ENCODE measurements at regions not wholly inside any gene's neighbourhood (a gene's known extent, or its start where the extent isn't known, plus 50 kb on each side); places are given as distances from the start of the nearest gene placed in this dataset.

DNA sequence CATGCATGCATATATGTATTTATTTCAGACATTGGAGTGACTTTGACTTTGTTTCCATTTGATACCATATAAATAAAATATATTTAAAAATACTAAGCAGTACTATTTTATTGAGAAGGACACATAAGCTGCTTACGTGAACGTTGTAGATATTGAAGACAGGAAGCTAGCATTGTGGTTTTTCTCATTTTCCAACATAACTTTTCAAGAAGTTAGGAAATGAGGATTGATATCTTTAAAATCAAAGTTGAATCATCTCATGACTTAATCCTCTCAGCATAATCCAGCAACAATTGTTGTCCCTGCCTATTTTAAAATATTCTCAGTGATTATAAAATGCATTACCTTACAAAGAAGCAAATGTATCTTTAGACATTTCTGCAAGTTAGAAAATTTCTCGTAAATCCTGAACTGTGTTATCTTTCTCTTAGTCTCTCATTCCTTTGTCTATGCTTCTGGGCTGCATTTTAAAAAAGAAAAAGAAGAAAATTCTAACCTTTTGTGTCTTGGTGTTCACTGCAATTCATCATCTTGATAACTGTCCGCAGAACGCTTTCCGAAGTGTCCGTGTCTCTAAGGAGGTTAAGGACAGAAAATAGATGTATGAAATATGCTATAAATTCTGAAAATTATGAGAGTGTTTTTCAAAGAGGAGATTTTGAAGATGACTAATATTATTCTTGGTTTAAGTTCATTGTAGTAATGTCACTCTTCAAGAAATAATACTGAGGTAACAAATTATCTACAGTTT, 1089.9 kb upstream of the CDH6 start:
- H3K36me3 ChIP-seq (ENCODE audit: control insufficient read depth, insufficient read depth, low read length) = no peaks in the 10 kb centered on the region
- H3K9me3 ChIP-seq (ENCODE audit: control insufficient read depth, insufficient read depth, low read length) = peaks cover 8% of the 10 kb centered on the region
- ATAC-seq = no peak
- H3K4me3 ChIP-seq (ENCODE audit: low read length) = no peak overlapping the region
- Mint-ChIP-seq H3K36me3 (no peaks in the 10 kb centered on the region), H3K4me1 (no peaks in the 10 kb centered on the region), H3K27ac (no peak overlapping the region), H3K9me3 (peaks cover 14 to 16% of the 10 kb centered on the region in 2 donors), H3K27me3 (ENCODE audit: low read depth in 2 of 2) (no peaks in the 10 kb centered on the region), H3K4me3 (no peak overlapping the region)
- no peak overlapping the region for H3K27ac ChIP-seq (ENCODE audit: low read length)
- no peaks in the 10 kb centered on the region for H3K27me3 ChIP-seq (ENCODE audit: control insufficient read depth, insufficient read depth, low read length)
- no peak for TF ChIP-seq CTCF (IDR thresholded peaks at IDR 0.05)
- intact Hi-C loops (cut with micrococcal nuclease) = no loop called here
- no peaks in the 10 kb centered on the region for H3K4me1 ChIP-seq (ENCODE audit: control insufficient read depth, insufficient read depth, low read length)
- no peak for DNase-seq
- WGBS (ENCODE audit: insufficient coverage) = 97% methylated on average over 5 of the region's 7 CpGs

DNA sequence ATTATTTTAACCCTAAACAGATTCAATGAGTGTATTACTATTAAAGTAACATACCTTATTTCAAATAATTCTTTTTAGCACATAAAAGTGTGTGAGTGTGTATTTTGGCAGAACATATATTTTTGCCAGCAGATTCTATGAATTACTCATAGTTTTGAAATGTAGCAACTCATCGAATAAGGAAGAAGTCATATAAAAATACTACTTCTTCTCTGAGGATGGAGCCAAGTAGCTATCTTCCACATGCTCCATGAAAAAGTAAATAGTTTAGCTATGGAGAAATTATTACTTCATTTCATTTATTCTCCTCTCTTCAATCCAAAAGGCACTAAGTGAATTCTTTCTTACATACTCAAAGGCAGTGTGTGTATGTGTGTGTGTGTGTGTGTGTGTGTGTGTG, 1090.4 kb upstream of the CDH6 start:
- Mint-ChIP-seq H3K36me3 (no peaks in the 10 kb centered on the region), H3K4me1 (no peaks in the 10 kb centered on the region), H3K27me3 (ENCODE audit: low read depth in 2 of 2) (no peaks in the 10 kb centered on the region), H3K27ac (no peak overlapping the region), H3K9me3 (peaks cover 13 to 14% of the 10 kb centered on the region in 2 donors), H3K4me3 (no peak overlapping the region)
- no peak overlapping the region for H3K4me3 ChIP-seq (ENCODE audit: low read length)
- no peaks in the 10 kb centered on the region for H3K4me1 ChIP-seq (ENCODE audit: control insufficient read depth, insufficient read depth, low read length)
- no peak overlapping the region for H3K27ac ChIP-seq (ENCODE audit: low read length)
- no CpG with 5 or more reads among the region's 1 CpG for WGBS (ENCODE audit: insufficient coverage)
- intact Hi-C loops (cut with micrococcal nuclease) = no loop called here
- TF ChIP-seq CTCF (IDR thresholded peaks at IDR 0.05) = no peak
- no peak for DNase-seq
- H3K36me3 ChIP-seq (ENCODE audit: control insufficient read depth, insufficient read depth, low read length) = no peaks in the 10 kb centered on the region
- no peak for ATAC-seq
- H3K9me3 ChIP-seq (ENCODE audit: control insufficient read depth, insufficient read depth, low read length) = peaks cover 8% of the 10 kb centered on the region
- H3K27me3 ChIP-seq (ENCODE audit: control insufficient read depth, insufficient read depth, low read length) = no peaks in the 10 kb centered on the region

DNA sequence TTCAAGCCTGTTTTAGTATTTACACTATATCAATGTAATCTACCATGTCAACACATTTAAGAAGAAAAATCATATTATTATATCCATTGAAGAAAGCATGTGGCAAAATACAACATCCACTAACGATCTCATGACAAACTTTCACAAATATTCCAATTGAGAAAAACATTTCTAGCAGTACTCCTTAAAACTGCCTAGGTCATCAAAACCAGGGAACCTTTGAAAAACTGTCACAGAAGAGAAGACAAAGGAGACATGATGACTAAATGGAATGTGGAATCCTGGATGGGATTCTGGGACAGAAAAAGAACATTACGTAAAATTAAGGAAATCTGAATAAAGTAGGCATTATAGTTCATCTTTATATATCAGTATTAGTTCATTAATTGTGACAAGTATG, 1091.3 kb upstream of the CDH6 start:
- no peaks in the 10 kb centered on the region for H3K27me3 ChIP-seq (ENCODE audit: control insufficient read depth, insufficient read depth, low read length)
- ATAC-seq (no peak), DNase-seq (no peak)
- Mint-ChIP-seq H3K9me3 (peaks cover 16 to 17% of the 10 kb centered on the region in 2 donors), H3K27ac (no peak overlapping the region), H3K27me3 (ENCODE audit: low read depth in 2 of 2) (no peaks in the 10 kb centered on the region), H3K4me3 (no peak overlapping the region), H3K36me3 (no peaks in the 10 kb centered on the region), H3K4me1 (no peaks in the 10 kb centered on the region)
- no CpG with 5 or more reads among the region's 2 CpGs for WGBS (ENCODE audit: insufficient coverage)
- H3K9me3 ChIP-seq (ENCODE audit: control insufficient read depth, insufficient read depth, low read length) = peaks cover 8% of the 10 kb centered on the region
- intact Hi-C loops (cut with micrococcal nuclease) = no loop called here
- H3K36me3 ChIP-seq (ENCODE audit: control insufficient read depth, insufficient read depth, low read length) = no peaks in the 10 kb centered on the region
- no peaks in the 10 kb centered on the region for H3K4me1 ChIP-seq (ENCODE audit: control insufficient read depth, insufficient read depth, low read length)
- H3K4me3 ChIP-seq (ENCODE audit: low read length) = no peak overlapping the region
- H3K27ac ChIP-seq (ENCODE audit: low read length) = no peak overlapping the region
- TF ChIP-seq CTCF (IDR thresholded peaks at IDR 0.05) = no peak

DNA sequence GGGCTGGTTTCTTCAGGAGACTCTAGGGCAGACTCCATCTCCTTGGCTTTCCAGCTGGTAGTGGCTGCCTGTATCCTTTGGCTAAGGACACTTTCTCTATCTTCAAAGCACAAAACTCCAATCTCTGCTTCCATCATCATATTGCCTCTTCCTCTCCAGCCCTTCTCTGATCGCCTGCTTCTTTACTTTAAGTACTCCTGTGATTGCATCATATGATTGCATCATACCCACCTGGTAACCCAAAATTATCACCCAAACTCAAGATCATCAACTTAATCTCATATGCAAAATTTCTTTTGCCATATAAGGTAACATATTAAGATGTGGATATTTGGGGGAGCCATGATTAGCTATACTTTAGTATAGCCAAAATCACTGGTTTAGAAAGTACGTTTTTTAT, 1092.6 kb upstream of the CDH6 start:
- H3K4me1 Mint-ChIP-seq = no peaks in the 10 kb centered on the region
- peaks cover 12 to 15% of the 10 kb centered on the region in 2 donors for H3K9me3 Mint-ChIP-seq

More for the DNA sequence above, 1092.6 kb upstream of the CDH6 start:
- intact Hi-C loops (cut with micrococcal nuclease) = no loop called here
- Mint-ChIP-seq H3K4me3 (no peak overlapping the region), H3K27ac (no peak overlapping the region), H3K36me3 (no peaks in the 10 kb centered on the region), H3K27me3 (ENCODE audit: low read depth in 2 of 2) (no peaks in the 10 kb centered on the region)
- WGBS (ENCODE audit: insufficient coverage) = 67% methylated on average over 2 of the region's 2 CpGs
- no peaks in the 10 kb centered on the region for H3K27me3 ChIP-seq (ENCODE audit: control insufficient read depth, insufficient read depth, low read length)
- DNase-seq (no peak), ATAC-seq (no peak)
- no peak overlapping the region for H3K27ac ChIP-seq (ENCODE audit: low read length)
- H3K36me3 ChIP-seq (ENCODE audit: control insufficient read depth, insufficient read depth, low read length) = no peaks in the 10 kb centered on the region
- peaks cover under 1% of the 10 kb centered on the region for H3K9me3 ChIP-seq (ENCODE audit: control insufficient read depth, insufficient read depth, low read length)
- no peaks in the 10 kb centered on the region for H3K4me1 ChIP-seq (ENCODE audit: control insufficient read depth, insufficient read depth, low read length)
- no peak for TF ChIP-seq CTCF (IDR thresholded peaks at IDR 0.05)
- no peak overlapping the region for H3K4me3 ChIP-seq (ENCODE audit: low read length)
